SK-N-SH (cell line): ENCODE measurements at regions not wholly inside any gene's neighbourhood (a gene's known extent, or its start where the extent isn't known, plus 50 kb on each side); places are given as distances from the start of the nearest gene placed in this dataset.

Source experiments
- GABPA ChIP-seq: IDR thresholded peaks from 2 replicates; pipeline ENCODE4 v1.4.0; 2012; ENCODE audit warnings: low read depth, mild to moderate bottlenecking
- TAF1 ChIP-seq: IDR thresholded peaks from 2 replicates; pipeline ENCODE4 v1.6.1; 2012; ENCODE audit warnings: low read depth, mild to moderate bottlenecking, low read length, moderate library complexity, borderline replicate concordance
- TF ChIP-seq, protein P1 (sequence below): fragments of 150-350 bp; IDR thresholded peaks from 2 replicates; pipeline ENCODE4 v1.6.1; 2017; ENCODE audit warnings: antibody characterized with exemption, low read length, low read depth, borderline replicate concordance

DNA sequence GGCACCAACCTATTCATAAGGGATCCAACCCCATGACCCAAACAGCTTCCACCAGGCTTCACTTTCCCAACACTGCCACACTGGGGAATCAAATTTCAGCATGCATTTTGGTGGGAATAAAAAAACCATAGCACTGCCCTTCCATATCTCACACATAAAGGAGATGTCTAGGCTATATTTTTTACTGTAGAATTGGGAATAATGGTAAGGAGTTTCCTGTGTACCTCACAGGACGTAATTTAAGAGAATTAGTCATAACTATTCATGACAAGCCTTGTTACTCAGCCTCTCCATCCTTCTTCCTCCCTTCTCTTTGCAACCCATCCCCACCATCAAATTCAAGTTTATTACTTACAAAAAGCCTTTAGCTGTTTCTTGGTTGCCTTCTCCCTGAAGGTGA, 352.1 kb downstream of the MLLT3 start:
- TF ChIP-seq TAF1 (no peak), GABPA (no peak)
- TF ChIP-seq, protein P1, sequence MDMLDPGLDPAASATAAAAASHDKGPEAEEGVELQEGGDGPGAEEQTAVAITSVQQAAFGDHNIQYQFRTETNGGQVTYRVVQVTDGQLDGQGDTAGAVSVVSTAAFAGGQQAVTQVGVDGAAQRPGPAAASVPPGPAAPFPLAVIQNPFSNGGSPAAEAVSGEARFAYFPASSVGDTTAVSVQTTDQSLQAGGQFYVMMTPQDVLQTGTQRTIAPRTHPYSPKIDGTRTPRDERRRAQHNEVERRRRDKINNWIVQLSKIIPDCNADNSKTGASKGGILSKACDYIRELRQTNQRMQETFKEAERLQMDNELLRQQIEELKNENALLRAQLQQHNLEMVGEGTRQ = no peak
